Fibroblast of lung (primary cell): ENCODE measurements at regions not wholly inside any gene's neighbourhood (a gene's known extent, or its start where the extent isn't known, plus 50 kb on each side); places are given as distances from the start of the nearest gene placed in this dataset.

Experiments
- CTCF ChIP-seq, 2 donors: IDR thresholded peaks in 1 of 2; conservative IDR thresholded peaks in 1 of 2; 1 replicate in 1 of 2; 2 replicates in 1 of 2; pipeline ENCODE4 v1.5.1; 2011 to 2012; ENCODE audit warnings: low read length in 2 of 2, control low read depth in 1 of 2, inconsistent platforms in 1 of 2, low read depth in 1 of 2, mild to moderate bottlenecking in 1 of 2
- EZH2 ChIP-seq: IDR thresholded peaks from 2 replicates; pipeline ENCODE4 v1.5.1; 2012; ENCODE audit warnings: low read length, control low read depth, mild to moderate bottlenecking; ENCODE audit errors: missing control alignments

GRCh38 chr14:75365116-75365515 is 62.7 kb upstream of the JDP2 start:
- TF ChIP-seq CTCF (conservative IDR thresholded peaks at IDR 0.05 in 1 of 2, IDR thresholded peaks at IDR 0.05 in 1 of 2; ENCODE audit: low read depth in 1 of 2, low read length in 2 of 2) (no peak), EZH2 (no peak)
